ENCODE measurements at regions not wholly inside any gene's neighbourhood (a gene's known extent, or its start where the extent isn't known, plus 50 kb on each side); places are given as distances from the start of the nearest gene placed in this dataset.

DNA sequence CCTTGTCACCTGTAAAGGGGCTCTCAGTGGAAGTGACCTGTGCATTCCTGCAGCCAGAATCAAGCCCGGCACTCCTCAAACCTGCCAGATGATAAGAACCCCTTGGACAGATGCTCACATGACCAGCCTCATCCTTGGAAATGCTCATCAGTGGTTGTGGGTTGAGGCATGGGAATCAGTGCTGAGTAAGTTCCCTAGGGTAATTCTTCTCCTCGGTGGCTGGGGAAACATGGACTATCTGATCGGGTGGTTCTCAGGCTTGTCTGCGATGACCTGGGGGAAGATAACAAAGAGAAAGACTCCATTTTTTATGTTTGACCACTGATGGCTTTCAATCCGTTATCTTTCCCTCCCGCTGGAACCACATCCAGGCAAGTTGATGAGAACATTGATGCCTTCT is 84.0 kb downstream of the SPP2 start:
- H3K4me1 Mint-ChIP-seq (ENCODE audit: low read depth) = peaks cover 26% of the 10 kb centered on the region
- no peaks in the 10 kb centered on the region for H3K9me3 Mint-ChIP-seq
- DNase-seq (no peak), ATAC-seq (no peak)
- peaks cover 2% of the 10 kb centered on the region for H3K27me3 Mint-ChIP-seq (ENCODE audit: low read depth)
- H3K36me3 Mint-ChIP-seq (ENCODE audit: insufficient read depth) = no peaks in the 10 kb centered on the region
- no peak overlapping the region for H3K4me3 Mint-ChIP-seq

DNA sequence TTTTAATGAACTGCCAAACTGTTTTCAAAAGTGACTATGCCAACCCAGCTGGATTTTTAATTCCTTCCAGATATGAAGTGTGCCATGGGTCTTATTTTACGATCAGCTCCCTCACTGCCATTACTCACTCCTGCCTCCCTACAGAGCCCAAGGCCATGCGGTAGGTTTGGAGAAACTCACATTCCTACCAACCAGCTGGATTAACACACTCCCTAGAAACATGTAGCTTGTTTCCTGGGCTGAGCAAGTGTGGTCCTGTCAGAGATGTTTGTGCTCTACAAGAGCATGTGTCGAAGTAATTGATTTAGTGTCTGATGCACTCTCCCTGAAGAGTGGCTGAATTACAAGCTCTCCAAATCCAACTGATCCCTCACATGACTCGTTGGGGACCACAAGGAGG is 82.5 kb downstream of the SPP2 start:
- Mint-ChIP-seq H3K4me1 (ENCODE audit: low read depth) (peaks cover 26% of the 10 kb centered on the region), H3K9me3 (no peaks in the 10 kb centered on the region), H3K4me3 (no peak overlapping the region), H3K27me3 (ENCODE audit: low read depth) (peaks cover 2% of the 10 kb centered on the region), H3K36me3 (ENCODE audit: insufficient read depth) (no peaks in the 10 kb centered on the region)
- ATAC-seq (no peak), DNase-seq (no peak)

- Mint-ChIP-seq H3K4me1 (ENCODE audit: low read depth) (peaks cover 6% of the 10 kb centered on the region), H3K4me3 (no peak overlapping the region)
Observed at GRCh38 chr2:234130777-234131181, 80.3 kb downstream of the SPP2 start.

DNA sequence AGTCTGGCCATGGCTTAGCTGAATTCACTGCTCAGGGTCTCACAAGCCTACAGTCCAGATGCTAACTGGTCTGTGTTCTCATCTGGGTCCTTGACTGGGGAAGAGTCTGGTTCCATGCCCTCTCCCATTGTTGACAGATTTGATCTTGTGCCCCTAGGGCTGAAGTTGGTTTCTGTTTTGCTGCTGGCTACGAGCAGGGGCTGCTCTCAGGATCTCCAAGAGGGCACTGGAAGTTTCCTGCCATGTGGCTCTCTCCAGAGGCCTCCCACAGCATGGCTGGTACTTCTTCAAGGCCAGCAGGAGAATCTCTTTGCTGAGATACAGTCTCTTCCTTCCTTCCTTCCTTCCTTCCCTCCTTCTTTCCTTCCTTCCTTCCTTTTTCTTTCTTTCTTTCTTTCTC is 78.1 kb downstream of the SPP2 start:
- ATAC-seq (no peak), DNase-seq (no peak)
- H3K36me3 Mint-ChIP-seq (ENCODE audit: insufficient read depth) = no peaks in the 10 kb centered on the region
- H3K27me3 Mint-ChIP-seq (ENCODE audit: low read depth) = peaks cover 2% of the 10 kb centered on the region
- no peak overlapping the region for H3K4me3 Mint-ChIP-seq
- no peaks in the 10 kb centered on the region for H3K9me3 Mint-ChIP-seq
- H3K4me1 Mint-ChIP-seq (ENCODE audit: low read depth) = peaks cover 1% of the 10 kb centered on the region

More at GRCh38 chr2:234130777-234131181, 80.3 kb downstream of the SPP2 start:
- H3K27me3 Mint-ChIP-seq (ENCODE audit: low read depth) = peaks cover 2% of the 10 kb centered on the region
- DNase-seq (no peak), ATAC-seq (no peak)
- H3K9me3 Mint-ChIP-seq = no peaks in the 10 kb centered on the region
- no peaks in the 10 kb centered on the region for H3K36me3 Mint-ChIP-seq (ENCODE audit: insufficient read depth)

All from activated T-cell treated with anti-CD3 and anti-CD28 coated beads, Interleukin-2, amount 50 U/mL, for 4 hours (primary cell).